ENCODE measurements at regions not wholly inside any gene's neighbourhood (a gene's known extent, or its start where the extent isn't known, plus 50 kb on each side); places are given as distances from the start of the nearest gene placed in this dataset.
A peak's percentile ranks its signal among the peaks of the same experiment; 100 is the strongest.

DNA sequence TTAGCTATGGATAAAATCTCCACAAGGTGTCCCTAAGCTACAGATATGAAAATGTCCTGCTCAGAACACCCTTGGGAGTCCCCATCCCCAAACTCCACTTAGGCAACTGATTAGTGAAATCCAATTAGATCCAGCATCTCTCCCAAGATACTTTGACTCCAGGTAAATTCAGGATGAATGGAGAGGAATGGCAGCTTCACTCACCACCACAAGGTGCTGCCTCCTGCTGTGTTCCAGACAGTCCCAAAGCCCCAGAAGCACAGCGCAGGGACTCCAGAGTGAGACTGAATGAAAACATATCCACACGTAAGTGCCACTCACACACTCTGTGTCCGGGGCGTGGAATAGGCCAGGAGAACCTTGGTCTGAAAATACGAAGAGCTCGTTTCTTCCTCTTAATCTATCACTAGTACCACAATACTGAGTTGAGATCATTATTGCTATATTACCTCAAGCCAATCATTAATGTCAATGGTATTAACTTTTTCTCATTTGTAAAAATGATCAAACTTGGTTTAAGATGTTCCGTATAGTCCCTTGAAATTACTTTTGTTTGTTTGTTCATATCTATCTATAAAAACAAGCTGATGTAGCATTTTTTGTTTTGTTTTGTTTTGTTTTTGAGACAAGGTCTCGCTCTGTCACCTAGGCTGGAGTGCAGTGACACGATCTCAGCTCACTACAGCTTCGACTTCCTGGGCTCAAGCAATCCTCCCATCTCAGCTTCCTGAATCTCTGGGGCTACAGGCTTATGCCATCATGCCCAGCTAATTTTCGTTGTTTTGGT, 70.0 kb upstream of the BICD1 start:
- H3K27ac Mint-ChIP-seq = 0 out of 2 replicates have a peak overlapping the region, but pooled peaks have one; percentile 41

GRCh38 chr12:32039347-32039746, 67.3 kb upstream of the BICD1 start:
- DNase-seq (ENCODE audit: low spot score) (no peak), ATAC-seq (peak; percentile 77)
- Mint-ChIP-seq H3K4me3 (no peak overlapping the region), H3K27ac (no peak overlapping the region), H3K4me1 (peaks cover 19% of the 10 kb centered on the region), H3K27me3 (ENCODE audit: insufficient read depth, low read depth, poor library complexity) (peaks cover 9% of the 10 kb centered on the region), H3K36me3 (ENCODE audit: low read depth) (peaks cover 25% of the 10 kb centered on the region), H3K9me3 (peaks cover 30% of the 10 kb centered on the region)
- Histone ChIP-seq H3K9me2 (ENCODE audit: insufficient read depth) (no peaks in the 10 kb centered on the region), H3K4me3 (no peak overlapping the region), H3K79me2 (replicated peaks; ENCODE audit: insufficient read depth) (no peaks in the 10 kb centered on the region), H3K4me2 (0 out of 2 replicates have a peak overlapping the region, but pooled peaks have one; percentile 47), H3K36me3 (ENCODE audit: insufficient read depth) (peaks cover 15% of the 10 kb centered on the region), H4K20me1 (replicated peaks; ENCODE audit: insufficient read depth) (no peaks in the 10 kb centered on the region), H3K27me3 (ENCODE audit: insufficient read depth) (no peaks in the 10 kb centered on the region), H3F3A (replicated peaks; ENCODE audit: low read depth) (no peaks in the 10 kb centered on the region), H3K27ac (ENCODE audit: low read depth) (no peak overlapping the region), H2AFZ (peak overlapping the region; percentile 15), H3K4me1 (ENCODE audit: insufficient read depth) (peaks cover 21% of the 10 kb centered on the region)
- TF ChIP-seq, protein P1, sequence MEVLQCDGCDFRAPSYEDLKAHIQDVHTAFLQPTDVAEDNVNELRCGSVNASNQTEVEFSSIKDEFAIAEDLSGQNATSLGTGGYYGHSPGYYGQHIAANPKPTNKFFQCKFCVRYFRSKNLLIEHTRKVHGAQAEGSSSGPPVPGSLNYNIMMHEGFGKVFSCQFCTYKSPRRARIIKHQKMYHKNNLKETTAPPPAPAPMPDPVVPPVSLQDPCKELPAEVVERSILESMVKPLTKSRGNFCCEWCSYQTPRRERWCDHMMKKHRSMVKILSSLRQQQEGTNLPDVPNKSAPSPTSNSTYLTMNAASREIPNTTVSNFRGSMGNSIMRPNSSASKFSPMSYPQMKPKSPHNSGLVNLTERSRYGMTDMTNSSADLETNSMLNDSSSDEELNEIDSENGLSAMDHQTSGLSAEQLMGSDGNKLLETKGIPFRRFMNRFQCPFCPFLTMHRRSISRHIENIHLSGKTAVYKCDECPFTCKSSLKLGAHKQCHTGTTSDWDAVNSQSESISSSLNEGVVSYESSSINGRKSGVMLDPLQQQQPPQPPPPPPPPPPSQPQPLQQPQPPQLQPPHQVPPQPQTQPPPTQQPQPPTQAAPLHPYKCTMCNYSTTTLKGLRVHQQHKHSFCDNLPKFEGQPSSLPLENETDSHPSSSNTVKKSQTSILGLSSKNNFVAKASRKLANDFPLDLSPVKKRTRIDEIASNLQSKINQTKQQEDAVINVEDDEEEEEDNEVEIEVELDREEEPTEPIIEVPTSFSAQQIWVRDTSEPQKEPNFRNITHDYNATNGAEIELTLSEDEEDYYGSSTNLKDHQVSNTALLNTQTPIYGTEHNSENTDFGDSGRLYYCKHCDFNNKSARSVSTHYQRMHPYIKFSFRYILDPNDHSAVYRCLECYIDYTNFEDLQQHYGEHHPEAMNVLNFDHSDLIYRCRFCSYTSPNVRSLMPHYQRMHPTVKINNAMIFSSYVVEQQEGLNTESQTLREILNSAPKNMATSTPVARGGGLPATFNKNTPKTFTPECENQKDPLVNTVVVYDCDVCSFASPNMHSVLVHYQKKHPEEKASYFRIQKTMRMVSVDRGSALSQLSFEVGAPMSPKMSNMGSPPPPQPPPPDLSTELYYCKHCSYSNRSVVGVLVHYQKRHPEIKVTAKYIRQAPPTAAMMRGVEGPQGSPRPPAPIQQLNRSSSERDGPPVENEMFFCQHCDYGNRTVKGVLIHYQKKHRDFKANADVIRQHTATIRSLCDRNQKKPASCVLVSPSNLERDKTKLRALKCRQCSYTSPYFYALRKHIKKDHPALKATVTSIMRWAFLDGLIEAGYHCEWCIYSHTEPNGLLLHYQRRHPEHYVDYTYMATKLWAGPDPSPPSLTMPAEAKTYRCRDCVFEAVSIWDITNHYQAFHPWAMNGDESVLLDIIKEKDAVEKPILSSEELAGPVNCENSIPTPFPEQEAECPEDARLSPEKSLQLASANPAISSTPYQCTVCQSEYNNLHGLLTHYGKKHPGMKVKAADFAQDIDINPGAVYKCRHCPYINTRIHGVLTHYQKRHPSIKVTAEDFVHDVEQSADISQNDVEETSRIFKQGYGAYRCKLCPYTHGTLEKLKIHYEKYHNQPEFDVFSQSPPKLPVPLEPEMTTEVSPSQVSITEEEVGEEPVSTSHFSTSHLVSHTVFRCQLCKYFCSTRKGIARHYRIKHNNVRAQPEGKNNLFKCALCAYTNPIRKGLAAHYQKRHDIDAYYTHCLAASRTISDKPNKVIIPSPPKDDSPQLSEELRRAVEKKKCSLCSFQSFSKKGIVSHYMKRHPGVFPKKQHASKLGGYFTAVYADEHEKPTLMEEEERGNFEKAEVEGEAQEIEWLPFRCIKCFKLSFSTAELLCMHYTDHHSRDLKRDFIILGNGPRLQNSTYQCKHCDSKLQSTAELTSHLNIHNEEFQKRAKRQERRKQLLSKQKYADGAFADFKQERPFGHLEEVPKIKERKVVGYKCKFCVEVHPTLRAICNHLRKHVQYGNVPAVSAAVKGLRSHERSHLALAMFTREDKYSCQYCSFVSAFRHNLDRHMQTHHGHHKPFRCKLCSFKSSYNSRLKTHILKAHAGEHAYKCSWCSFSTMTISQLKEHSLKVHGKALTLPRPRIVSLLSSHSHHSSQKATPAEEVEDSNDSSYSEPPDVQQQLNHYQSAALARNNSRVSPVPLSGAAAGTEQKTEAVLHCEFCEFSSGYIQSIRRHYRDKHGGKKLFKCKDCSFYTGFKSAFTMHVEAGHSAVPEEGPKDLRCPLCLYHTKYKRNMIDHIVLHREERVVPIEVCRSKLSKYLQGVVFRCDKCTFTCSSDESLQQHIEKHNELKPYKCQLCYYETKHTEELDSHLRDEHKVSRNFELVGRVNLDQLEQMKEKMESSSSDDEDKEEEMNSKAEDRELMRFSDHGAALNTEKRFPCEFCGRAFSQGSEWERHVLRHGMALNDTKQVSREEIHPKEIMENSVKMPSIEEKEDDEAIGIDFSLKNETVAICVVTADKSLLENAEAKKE (CRISPR knock-in tag; IDR thresholded peaks at IDR 0.05) = no peak
- TF ChIP-seq EZH2phosphoT487 (IDR thresholded peaks at IDR 0.05; ENCODE audit: unreplicated experiment) = no peak
- TF ChIP-seq ZNF114 (CRISPR knock-in tag; IDR thresholded peaks at IDR 0.05) = no peak
- no peak for TF ChIP-seq EZH2 (IDR thresholded peaks at IDR 0.05; ENCODE audit: low read depth, unreplicated experiment)
- no peak for TF ChIP-seq ETS1 (IDR thresholded peaks at IDR 0.05)
- TF ChIP-seq JUNB (IDR thresholded peaks at IDR 0.05; ENCODE audit: unreplicated experiment) = no peak
- no peak for TF ChIP-seq ZNF331 (CRISPR knock-in tag; IDR thresholded peaks at IDR 0.05; ENCODE audit: low read depth)
- no peak for TF ChIP-seq CTCF (conservative IDR thresholded peaks at IDR 0.05; ENCODE audit: low read depth in 2 of 2)
- TF ChIP-seq STAT1 (IDR thresholded peaks at IDR 0.05; ENCODE audit: unreplicated experiment) = no peak
- no peak for TF ChIP-seq NANOG (IDR thresholded peaks at IDR 0.05; ENCODE audit: borderline replicate concordance)
- TF ChIP-seq CREB1 (CRISPR knock-in tag; IDR thresholded peaks at IDR 0.05; ENCODE audit: low read depth) = no peak

More for the DNA sequence above, 70.0 kb upstream of the BICD1 start:
- Histone ChIP-seq H2AFZ (0 out of 2 replicates have a peak overlapping the region, but pooled peaks have one; percentile 43), H3K9me2 (ENCODE audit: insufficient read depth) (no peaks in the 10 kb centered on the region), H4K20me1 (replicated peaks; ENCODE audit: insufficient read depth) (no peaks in the 10 kb centered on the region), H3K4me3 (no peak overlapping the region), H3F3A (replicated peaks; ENCODE audit: low read depth) (no peaks in the 10 kb centered on the region; the same call in 1 of the 2 replicates), H3K4me2 (no peak overlapping the region), H3K79me2 (replicated peaks; ENCODE audit: insufficient read depth) (no peaks in the 10 kb centered on the region), H3K4me1 (ENCODE audit: insufficient read depth) (peaks cover 33% of the 10 kb centered on the region), H3K36me3 (ENCODE audit: insufficient read depth) (no peaks in the 10 kb centered on the region), H3K27ac (ENCODE audit: low read depth) (no peak overlapping the region), H3K27me3 (ENCODE audit: insufficient read depth) (no peaks in the 10 kb centered on the region)
- Mint-ChIP-seq H3K9me3 (peaks cover 4% of the 10 kb centered on the region), H3K27me3 (ENCODE audit: insufficient read depth, low read depth, poor library complexity) (peaks cover 7% of the 10 kb centered on the region), H3K4me3 (no peak overlapping the region), H3K36me3 (ENCODE audit: low read depth) (peaks cover under 1% of the 10 kb centered on the region; the same call in 2 of the 3 replicates), H3K4me1 (peaks cover 35% of the 10 kb centered on the region)
- no peak for DNase-seq (ENCODE audit: low spot score)
- ATAC-seq = no peak
- no peak for TF ChIP-seq ZNF114 (CRISPR knock-in tag; IDR thresholded peaks at IDR 0.05)
